ENCODE measurements at regions not wholly inside any gene's neighbourhood (a gene's known extent, or its start where the extent isn't known, plus 50 kb on each side); places are given as distances from the start of the nearest gene placed in this dataset.
"Not testable (repeated sequence)": the region's sequence is repeated elsewhere in the genome, so short reads cannot be mapped to it uniquely, and the experiment has no call there.

DNA sequence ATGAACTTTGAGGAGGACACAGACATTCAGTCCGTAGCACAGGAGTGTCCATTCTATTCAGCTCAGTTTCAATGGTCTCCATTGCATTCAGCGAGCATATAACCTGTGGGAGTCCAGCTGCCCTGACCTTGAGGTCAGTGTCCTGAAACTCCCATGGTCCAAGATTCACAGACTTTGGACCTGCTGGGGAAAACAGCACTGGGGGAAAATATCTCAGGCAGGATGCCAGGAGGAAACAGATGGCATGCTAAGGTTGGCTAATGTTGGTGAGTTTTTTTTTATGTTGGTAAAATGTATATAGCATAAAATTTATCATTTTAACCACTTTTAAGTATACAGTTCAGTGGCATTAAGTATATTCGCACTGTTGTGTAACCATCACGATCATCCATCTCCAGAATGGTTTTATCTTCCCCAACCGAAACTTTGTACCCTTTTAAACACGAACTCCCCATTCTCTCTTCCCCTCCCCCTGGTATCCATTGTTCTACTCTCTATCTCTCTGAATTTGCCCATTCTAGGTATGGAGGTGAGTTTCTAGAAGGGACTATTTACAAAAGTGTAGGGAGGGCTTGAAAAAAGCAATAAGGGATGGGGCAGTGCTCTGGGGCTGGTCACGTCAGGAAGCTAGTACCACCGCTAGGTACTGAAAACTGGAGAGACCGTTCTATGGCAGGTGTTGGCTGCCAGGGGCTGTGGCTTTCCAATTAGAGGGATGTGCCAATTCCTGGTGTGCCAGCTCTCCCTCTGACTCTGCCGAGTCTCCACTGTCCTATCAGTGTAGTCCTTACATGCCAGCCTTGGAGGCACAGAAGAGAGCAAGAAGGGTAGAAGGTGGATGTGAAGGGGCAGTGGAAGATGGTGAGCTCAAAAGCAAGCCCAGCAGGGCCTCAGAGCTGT lies 85.3 kb downstream of the FOXD2 start:
- DNase-seq (ENCODE audit: low read depth in 2 of 3, low spot score in 1 of 3): no peak

GRCh38 chr1:47523835-47524215 lies 86.0 kb downstream of the FOXD2 start:
- no peak for DNase-seq (ENCODE audit: low read depth in 2 of 3, low spot score in 1 of 3)

- DNase-seq (ENCODE audit: low read depth in 2 of 3, low spot score in 1 of 3): no peak
These were observed 86.4 kb downstream of the FOXD2 start for GRCh38 chr1:47524272-47524671.

GRCh38 chr1:47527653-47528272 lies 89.9 kb downstream of the FOXD2 start:
- no peak for DNase-seq (ENCODE audit: low read depth in 2 of 3, low spot score in 1 of 3)

DNA sequence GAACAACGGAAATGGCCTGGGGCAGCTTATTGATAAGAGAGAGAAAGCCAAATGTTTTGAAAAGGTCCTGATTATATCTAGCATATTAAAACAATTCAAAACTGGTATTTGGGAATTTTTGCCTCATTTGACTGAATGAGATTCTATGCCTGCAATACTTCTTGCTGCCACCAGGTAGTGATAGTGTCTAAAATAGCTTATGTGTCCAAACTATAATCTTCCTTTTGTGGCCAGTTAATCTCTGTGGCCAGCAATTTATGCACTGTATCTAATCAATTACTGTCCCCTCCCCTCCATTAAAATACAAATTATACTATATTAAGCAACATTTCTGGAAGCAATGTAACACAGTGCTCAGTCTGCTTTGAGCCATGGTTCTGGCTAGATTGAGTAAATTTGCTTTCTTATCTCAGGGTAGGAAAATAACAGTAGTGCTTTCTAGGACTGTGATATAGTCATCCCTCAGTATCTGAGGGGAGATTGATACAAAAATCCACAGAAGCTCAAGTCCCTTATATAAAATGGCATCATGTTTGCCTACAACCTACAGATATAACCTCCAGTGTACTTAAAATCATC lies 91.8 kb downstream of the FOXD2 start:
- no peak for DNase-seq (ENCODE audit: low read depth in 2 of 3, low spot score in 1 of 3)

- no peak for DNase-seq (ENCODE audit: low read depth in 2 of 3, low spot score in 1 of 3)
These were observed 95.3 kb downstream of the FOXD2 start for GRCh38 chr1:47532921-47533792.

DNA sequence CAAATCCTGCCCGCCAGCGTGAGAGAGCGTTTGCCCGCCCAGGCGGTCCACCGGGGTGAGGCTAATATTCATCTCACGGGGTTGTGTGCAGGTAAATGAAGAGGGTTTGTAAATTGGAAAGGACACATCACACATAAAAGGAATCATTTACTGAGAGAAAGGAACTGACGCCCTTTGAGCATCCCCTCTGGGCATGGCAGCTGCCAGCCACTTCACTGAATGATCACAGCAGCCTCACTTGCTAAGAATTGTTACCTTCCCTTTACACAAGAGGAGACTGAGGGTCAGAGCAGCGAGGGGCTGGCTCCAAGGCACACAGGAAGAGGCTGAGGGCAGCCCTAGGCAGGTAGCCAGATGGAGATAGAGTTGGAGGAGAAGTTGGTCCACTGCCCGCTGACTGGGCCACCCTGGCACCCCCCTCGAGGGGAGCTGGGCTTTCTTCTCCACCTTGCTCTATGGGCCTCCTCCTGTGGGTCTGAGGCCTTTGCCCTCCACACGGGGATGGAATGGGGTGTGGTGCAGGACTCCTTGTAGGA lies 96.0 kb downstream of the FOXD2 start:
- DNase-seq (ENCODE audit: low read depth in 2 of 3, low spot score in 1 of 3): no peak

DNA sequence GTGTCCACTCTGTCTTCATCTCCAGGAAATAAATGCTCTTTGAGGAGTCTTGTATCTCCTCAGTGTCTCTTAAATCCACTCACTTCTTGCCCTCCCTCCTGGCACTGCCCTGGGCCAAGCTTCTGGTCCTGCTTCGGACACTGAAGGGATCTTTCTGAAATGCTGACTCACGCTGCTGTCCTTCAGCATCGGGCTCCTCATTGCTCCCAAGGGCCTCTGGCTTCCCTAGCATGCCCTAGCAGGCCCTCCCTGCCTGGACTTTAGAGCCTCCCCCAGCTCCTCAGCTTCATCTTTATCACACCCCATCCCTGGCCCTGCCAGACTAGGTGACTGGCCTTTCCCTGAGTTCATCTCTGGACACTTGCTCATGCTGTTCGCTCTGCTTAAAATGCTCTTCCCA lies 96.6 kb downstream of the FOXD2 start:
- DNase-seq (ENCODE audit: low read depth in 2 of 3, low spot score in 1 of 3): no peak

DNA sequence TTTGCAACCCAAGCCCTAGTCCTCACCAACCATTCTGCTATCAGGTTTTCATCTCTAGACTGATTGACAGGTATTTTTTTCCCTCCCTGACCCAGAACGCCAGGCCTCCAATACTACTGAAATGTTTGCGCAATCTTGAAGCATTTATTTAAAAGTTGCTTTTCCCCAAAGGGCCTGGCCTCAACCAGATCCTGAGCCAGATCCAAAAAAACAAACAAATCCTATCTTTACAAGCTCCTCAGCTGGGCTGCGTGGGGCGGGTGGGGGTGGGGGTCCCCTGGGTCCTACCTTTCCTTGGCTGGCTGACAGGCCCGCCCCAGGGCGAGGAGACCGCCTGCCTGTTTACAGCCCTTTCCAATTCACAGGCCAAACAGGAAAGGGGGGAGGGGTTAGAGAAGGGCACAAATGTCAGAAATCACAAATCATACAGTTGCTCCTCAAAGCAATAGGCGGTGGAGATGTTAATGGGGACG lies 98.8 kb downstream of the FOXD2 start:
- no peak for DNase-seq (ENCODE audit: low read depth in 2 of 3, low spot score in 1 of 3)

DNA sequence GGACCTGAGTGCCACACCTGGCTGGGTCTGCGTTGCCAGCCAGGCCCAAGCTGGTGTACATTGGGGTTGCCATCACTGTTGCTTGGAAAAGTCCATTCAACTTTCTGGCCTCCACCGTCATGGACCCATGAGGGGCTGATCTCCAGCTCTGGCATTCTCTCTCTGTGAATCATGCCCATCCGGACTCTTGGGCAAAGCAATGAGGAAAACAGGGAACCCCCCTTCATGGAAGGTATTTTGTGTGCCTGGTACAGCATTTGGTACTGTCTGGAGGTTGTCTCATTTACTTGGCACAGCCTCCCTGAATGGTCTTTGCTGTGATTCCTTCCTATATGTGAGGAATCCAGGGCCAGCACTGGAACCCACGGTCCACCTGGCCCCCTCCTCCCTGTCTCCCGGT lies 99.4 kb downstream of the FOXD2 start:
- DNase-seq (ENCODE audit: low read depth in 2 of 3, low spot score in 1 of 3): no peak

GRCh38 chr1:47537966-47538365 lies 100.1 kb downstream of the FOXD2 start:
- no peak for DNase-seq (ENCODE audit: low read depth in 2 of 3, low spot score in 1 of 3)

DNA sequence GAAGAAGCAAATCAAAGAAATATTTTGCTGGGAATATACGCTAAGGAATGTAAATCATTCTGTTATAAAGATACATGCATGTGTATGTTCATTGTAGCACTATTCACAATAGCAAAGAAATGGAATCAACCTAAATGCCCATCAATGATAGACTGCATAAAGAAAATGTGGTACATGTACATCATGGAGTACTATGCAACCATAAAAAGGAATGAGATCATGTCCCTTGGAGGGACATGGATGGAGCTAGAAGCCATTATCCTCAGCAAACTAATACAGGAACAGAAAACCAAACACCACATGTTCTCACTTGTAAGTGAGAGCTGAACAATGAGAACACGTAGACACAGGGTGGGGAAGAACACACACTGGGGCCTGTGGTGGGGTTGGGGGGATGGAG lies 100.7 kb downstream of the FOXD2 start:
- DNase-seq (ENCODE audit: low read depth in 2 of 3, low spot score in 1 of 3): not testable (repeated sequence)

- DNase-seq (ENCODE audit: low read depth in 2 of 3, low spot score in 1 of 3): not testable (repeated sequence)
These were observed 103.9 kb downstream of the FOXD2 start for GRCh38 chr1:47541705-47542104.

DNA sequence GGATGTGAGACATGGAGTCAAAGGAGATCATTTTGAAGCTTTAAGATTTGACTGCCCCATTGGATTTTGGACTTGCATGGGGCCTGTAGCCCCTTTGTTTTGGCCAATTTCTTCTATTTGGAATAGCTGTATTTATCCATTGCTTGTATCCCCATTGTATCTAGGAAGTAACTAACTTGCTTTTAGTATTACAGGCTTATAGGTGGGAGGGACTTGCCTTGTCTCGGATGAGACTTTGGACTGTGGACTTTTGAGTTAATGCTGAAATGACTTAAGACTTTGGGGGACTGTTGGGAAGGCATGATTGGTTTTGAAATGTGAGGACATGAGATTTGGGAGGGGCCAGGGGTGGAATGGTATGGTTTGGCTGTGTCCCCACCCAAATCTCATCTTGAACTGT lies 105.2 kb downstream of the FOXD2 start:
- DNase-seq (ENCODE audit: low read depth in 2 of 3, low spot score in 1 of 3): not testable (repeated sequence)

DNA sequence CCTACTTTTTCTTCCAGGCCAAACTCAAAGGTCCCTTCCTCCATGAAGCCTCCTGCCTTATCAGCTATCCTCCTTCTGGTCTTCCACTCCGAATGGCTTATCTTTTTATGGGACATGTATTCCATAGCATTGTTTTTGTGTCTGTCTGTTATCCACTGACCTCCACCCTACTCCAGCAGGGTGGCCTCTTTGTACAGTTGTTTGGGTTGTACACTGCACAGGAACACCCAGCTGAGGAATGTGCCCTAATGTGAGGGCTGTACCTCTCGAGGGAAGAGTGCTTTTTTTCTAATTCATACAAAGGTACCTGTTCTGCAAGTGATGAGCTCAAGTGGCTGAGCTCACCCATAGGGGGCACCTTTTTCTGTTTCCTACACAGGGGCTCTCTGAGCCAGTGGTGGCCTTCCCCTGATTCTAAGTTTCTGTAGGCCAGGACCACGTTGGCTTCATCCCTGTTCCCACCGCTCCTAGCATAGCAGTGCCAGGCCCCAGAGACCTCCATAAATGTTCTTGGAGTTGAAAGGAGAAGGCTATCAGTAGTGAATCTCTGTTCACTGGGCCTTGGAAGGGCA lies 108.2 kb downstream of the FOXD2 start:
- no peak for DNase-seq (ENCODE audit: low read depth in 2 of 3, low spot score in 1 of 3)

DNA sequence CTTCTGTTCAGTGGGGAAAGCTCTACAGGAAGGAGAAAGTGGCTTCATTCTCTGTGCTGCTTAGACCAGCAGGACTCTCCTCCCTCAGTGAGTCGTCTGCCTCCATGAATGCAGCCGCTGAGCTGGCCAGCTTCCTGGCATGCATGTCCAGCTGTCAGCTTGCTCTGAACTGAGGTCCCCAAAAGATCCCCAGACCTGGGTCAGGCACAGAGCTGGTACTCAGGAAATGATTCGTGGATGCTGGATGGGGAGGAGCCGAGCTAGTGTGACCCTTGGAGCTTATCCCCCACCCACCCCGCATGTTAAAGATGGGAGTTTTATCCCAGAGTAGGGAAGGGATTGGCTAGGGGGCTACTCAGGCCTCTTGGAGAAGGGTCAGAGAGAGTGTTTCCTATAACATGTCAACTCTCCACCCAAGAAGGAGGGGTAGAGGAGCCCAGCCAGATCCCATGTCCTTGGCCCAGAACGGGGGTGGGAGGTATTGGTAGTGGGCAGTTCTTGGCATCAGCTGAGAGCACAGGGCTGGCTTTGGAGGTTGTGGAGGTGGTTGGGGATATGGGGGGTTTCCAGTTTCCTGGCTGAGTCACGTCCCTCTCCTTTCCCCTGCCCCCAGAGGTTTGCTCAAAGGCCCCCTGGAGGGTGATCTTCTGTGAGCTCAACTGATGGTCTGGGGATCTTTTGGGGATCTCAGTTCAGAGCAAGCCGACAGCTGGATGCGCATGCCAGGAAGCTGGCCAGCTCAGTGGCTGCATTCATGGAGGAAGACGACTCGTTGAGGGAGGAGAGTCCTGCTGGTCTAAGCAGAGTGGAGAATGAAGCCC lies 110.1 kb downstream of the FOXD2 start:
- DNase-seq (ENCODE audit: low read depth in 2 of 3, low spot score in 1 of 3): no peak

- no peak for DNase-seq (ENCODE audit: low read depth in 2 of 3, low spot score in 1 of 3)
These were observed 110.8 kb downstream of the FOXD2 start for GRCh38 chr1:47548637-47549036.

DNA sequence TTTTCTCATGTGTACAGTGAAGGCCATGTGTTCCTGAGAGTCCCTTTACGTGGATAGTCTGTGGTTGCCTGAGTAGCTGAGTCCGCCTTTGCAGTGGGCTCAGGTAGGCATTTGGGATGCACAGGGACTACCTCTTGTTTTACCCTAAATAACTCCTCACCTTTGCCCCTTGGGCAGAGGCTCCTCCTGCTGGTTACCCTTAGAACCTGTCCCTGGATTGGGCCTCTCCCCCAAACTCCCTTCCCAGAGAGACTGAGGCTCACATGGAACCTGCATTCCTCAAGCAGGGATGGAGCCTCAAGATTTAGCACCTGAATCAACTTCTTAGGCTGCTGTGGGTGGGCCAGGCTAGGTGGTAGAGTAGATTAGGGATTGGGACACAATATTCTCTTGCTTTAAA lies 111.7 kb downstream of the FOXD2 start:
- no peak for DNase-seq (ENCODE audit: low read depth in 2 of 3, low spot score in 1 of 3)

GRCh38 chr1:47550929-47551328 lies 113.1 kb downstream of the FOXD2 start:
- no peak for DNase-seq (ENCODE audit: low read depth in 2 of 3, low spot score in 1 of 3)

Measured in stimulated activated CD4-positive, alpha-beta T cell treated with anti-CD3 and anti-CD28 coated beads, Interleukin-12 subunit alpha, Interleukin-12 subunit beta, amount 100 ng/mL, for 48 hours (primary cell).